Upper lobe of left lung (tissue), 6 donors: ENCODE measurements at regions not wholly inside any gene's neighbourhood (a gene's known extent, or its start where the extent isn't known, plus 50 kb on each side); places are given as distances from the start of the nearest gene placed in this dataset.
A peak's percentile ranks its signal among the peaks of the same experiment; 100 is the strongest.

Experiments used
- ATAC-seq, 2 donors: fragments of 200-7000 bp; cut with Tn5 transposase; one replicate each; pipeline ENCODE4 v1.9.1; 2022; ENCODE audit warnings: mild to moderate bottlenecking in 2 of 2, moderate library complexity in 2 of 2; ENCODE audit not compliant: low FRiP score in 2 of 2
- DNase-seq, 2 donors: peaks; one replicate each; pipeline ENCODE4 v3.0.0-alpha.2; 2019 to 2020
- H3K27ac ChIP-seq, 4 donors: fragments of 200-600 bp; sonication (generic); one replicate each; pipeline ENCODE4 v1.5.1; 2016 to 2019
- H3K27me3 ChIP-seq, 4 donors: fragments of 200-600 bp; sonication (generic); one replicate each; pipeline ENCODE4 v1.5.1; 2017 to 2019
- H3K36me3 ChIP-seq, 4 donors: fragments of 200-600 bp; sonication (generic); one replicate each; pipeline ENCODE4 v1.5.1; 2016 to 2019
- H3K4me1 ChIP-seq, 4 donors: fragments of 200-600 bp; sonication (generic); one replicate each; pipeline ENCODE4 v1.5.1; 2018 to 2019
- H3K4me3 ChIP-seq, 4 donors: fragments of 200-600 bp; sonication (generic); one replicate each; pipeline ENCODE4 v1.5.1; 2017 to 2019; ENCODE audit warnings: mild to moderate bottlenecking in 2 of 4, moderate library complexity in 1 of 4
- H3K9me3 ChIP-seq, 4 donors: fragments of 200-600 bp; sonication (generic); one replicate each; pipeline ENCODE4 v1.5.1; 2018 to 2019
- EP300 ChIP-seq, 4 donors: sonication (generic); formaldehyde crosslinking; IDR thresholded peaks; one replicate each; pipeline ENCODE4 v1.5.1; 2017; ENCODE audit warnings: antibody characterized with exemption in 4 of 4, control low read depth in 2 of 4
- POLR2A ChIP-seq, 4 donors: fragments of 450-650 bp; IDR thresholded peaks; one replicate each; pipeline ENCODE4 v1.5.1; 2016 to 2017; ENCODE audit warnings: antibody characterized with exemption in 4 of 4, mild to moderate bottlenecking in 2 of 4
- POLR2AphosphoS5 ChIP-seq, 2 donors: sonication (generic); formaldehyde crosslinking; IDR thresholded peaks; one replicate each; pipeline ENCODE4 v1.5.1; 2017; ENCODE audit warnings: antibody characterized with exemption in 2 of 2
- WGBS, 2 donors: methylation state at CpG; one replicate each; pipeline ENCODE4 v1.1.5; 2017 to 2018; 5-methylcytosine and 5-hydroxymethylcytosine counted together
- TF ChIP-seq, protein P1 (sequence below), 6 experiments: fragments of 450-650 bp in 4 of 6; fragments of 200-600 bp in 2 of 6; sonication (generic) in 2 of 6; IDR thresholded peaks; one replicate each; pipeline ENCODE4 v1.5.1; 2016 to 2019; ENCODE audit warnings: antibody characterized with exemption in 6 of 6
- donor health status: DM: no; HTN: no; CAD: no; lungs with moderate emphysema.
- donor health status: DM: no; HTN: yes; CAD: no; lungs with severe emphysema.

DNA sequence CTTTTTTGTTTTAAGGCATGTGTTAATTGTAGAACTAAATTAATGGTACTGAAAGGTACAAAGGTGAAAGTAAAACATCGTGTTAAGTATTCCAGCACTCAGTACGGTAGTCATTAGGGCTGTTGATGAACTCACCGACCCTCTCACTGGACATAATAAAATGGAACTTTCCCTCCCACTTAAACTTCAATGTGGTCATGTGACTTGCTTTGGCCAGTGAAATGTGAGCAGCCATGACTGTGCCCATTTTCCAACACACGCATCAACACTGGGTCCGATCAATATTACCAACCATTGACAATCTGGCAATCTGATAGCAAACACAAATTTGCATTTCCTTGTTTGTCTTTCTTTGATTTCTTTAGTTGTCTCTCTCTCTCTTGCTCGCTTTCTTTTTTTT is 125.1 kb downstream of the SPP2 start:
- DNase-seq: no peak
- Histone ChIP-seq H3K4me3 (no peak overlapping the region), H3K27me3 (no peaks in the 10 kb centered on the region), H3K27ac (no peak overlapping the region), H3K9me3 (no peaks in the 10 kb centered on the region), H3K36me3 (no peaks in the 10 kb centered on the region), H3K4me1 (peaks cover 0 to 4% (median 2%) of the 10 kb centered on the region in 4 donors)
- 94% methylated on average over 6 of the region's 6 CpGs for WGBS, 2 donors
- no peak for ATAC-seq
- TF ChIP-seq, protein P1, sequence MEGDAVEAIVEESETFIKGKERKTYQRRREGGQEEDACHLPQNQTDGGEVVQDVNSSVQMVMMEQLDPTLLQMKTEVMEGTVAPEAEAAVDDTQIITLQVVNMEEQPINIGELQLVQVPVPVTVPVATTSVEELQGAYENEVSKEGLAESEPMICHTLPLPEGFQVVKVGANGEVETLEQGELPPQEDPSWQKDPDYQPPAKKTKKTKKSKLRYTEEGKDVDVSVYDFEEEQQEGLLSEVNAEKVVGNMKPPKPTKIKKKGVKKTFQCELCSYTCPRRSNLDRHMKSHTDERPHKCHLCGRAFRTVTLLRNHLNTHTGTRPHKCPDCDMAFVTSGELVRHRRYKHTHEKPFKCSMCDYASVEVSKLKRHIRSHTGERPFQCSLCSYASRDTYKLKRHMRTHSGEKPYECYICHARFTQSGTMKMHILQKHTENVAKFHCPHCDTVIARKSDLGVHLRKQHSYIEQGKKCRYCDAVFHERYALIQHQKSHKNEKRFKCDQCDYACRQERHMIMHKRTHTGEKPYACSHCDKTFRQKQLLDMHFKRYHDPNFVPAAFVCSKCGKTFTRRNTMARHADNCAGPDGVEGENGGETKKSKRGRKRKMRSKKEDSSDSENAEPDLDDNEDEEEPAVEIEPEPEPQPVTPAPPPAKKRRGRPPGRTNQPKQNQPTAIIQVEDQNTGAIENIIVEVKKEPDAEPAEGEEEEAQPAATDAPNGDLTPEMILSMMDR (IDR thresholded peaks at IDR 0.05): no peak
- TF ChIP-seq POLR2A (IDR thresholded peaks at IDR 0.05) (no peak), POLR2AphosphoS5 (IDR thresholded peaks at IDR 0.05) (no peak), EP300 (IDR thresholded peaks at IDR 0.05) (no peak)

DNA sequence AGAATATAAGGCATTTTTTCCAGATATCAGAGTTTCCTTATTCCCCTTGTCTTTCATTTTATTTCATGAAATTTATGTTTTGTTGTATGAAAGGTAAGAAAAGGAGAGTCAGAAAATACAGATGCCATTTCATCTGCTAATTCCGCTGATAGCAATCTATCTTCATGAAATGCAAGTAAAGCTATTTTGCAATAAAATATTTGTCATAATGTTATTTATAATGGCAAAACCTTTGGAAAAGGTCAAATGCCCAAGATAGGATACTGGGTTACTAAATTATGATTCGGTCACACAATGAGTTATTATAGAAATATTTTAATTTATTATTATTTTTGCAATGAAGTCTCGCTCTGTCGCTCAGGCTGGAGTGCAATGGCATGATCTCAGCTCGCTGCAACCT is 124.2 kb downstream of the SPP2 start:
- TF ChIP-seq, protein P1 (IDR thresholded peaks at IDR 0.05): no peak
- no peak for TF ChIP-seq POLR2AphosphoS5 (IDR thresholded peaks at IDR 0.05)
- TF ChIP-seq EP300 (IDR thresholded peaks at IDR 0.05): no peak
- TF ChIP-seq POLR2A (IDR thresholded peaks at IDR 0.05): no peak
- WGBS, 2 donors: 93 to 97% methylated on average over 5 of the region's 5 CpGs
- Histone ChIP-seq H3K4me3 (no peak overlapping the region), H3K4me1 (peaks cover 0 to 5% (median 2%) of the 10 kb centered on the region in 4 donors), H3K27ac (no peak overlapping the region), H3K36me3 (no peaks in the 10 kb centered on the region), H3K27me3 (no peaks in the 10 kb centered on the region), H3K9me3 (no peaks in the 10 kb centered on the region)
- DNase-seq (no peak), ATAC-seq (no peak)

DNA sequence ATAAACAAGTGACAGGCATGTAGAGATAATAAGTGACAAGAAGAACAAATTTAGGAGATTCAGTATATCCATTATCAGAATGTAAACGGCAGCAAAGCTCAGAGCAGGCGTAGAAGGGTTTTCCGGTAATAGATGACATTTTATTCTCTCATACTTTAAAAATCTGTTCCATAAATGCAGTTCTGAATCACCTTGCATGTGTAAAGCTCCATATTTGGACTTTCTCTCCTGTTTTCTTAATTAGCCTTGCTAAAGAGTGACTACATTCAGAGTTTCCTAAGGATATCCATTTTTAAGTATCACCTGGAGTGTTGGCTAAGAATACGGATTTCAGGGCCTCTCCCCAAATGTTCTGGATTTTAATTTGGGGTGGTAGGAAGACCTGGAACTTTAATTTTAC is 122.0 kb downstream of the SPP2 start:
- Histone ChIP-seq H3K4me3 (no peak overlapping the region), H3K4me1 (peaks cover 0 to 10% (median 4%) of the 10 kb centered on the region in 4 donors), H3K27me3 (no peaks in the 10 kb centered on the region), H3K27ac (no peak overlapping the region), H3K9me3 (no peaks in the 10 kb centered on the region), H3K36me3 (no peaks in the 10 kb centered on the region)
- WGBS, 2 donors: 79 to 80% methylated on average over 4 of the region's 4 CpGs
- ATAC-seq: no peak
- TF ChIP-seq POLR2AphosphoS5 (IDR thresholded peaks at IDR 0.05): no peak
- TF ChIP-seq EP300 (IDR thresholded peaks at IDR 0.05): no peak
- no peak for TF ChIP-seq POLR2A (IDR thresholded peaks at IDR 0.05)
- TF ChIP-seq, protein P1 (IDR thresholded peaks at IDR 0.05): no peak
- no peak for DNase-seq

- TF ChIP-seq POLR2AphosphoS5 (IDR thresholded peaks at IDR 0.05) (no peak), POLR2A (IDR thresholded peaks at IDR 0.05) (no peak), EP300 (IDR thresholded peaks at IDR 0.05) (no peak)
- TF ChIP-seq, protein P1 (IDR thresholded peaks at IDR 0.05): no peak
- Histone ChIP-seq H3K9me3 (no peaks in the 10 kb centered on the region), H3K36me3 (no peaks in the 10 kb centered on the region), H3K4me1 (peaks cover 0 to 10% (median 4%) of the 10 kb centered on the region in 4 donors), H3K27ac (no peak overlapping the region), H3K27me3 (no peaks in the 10 kb centered on the region), H3K4me3 (no peak overlapping the region)
- 59 to 62% methylated on average over 10 of the region's 10 CpGs for WGBS, 2 donors
- no peak for ATAC-seq
- no peak for DNase-seq
Measured at GRCh38 chr2:234172066-234172465, 121.6 kb downstream of the SPP2 start.

DNA sequence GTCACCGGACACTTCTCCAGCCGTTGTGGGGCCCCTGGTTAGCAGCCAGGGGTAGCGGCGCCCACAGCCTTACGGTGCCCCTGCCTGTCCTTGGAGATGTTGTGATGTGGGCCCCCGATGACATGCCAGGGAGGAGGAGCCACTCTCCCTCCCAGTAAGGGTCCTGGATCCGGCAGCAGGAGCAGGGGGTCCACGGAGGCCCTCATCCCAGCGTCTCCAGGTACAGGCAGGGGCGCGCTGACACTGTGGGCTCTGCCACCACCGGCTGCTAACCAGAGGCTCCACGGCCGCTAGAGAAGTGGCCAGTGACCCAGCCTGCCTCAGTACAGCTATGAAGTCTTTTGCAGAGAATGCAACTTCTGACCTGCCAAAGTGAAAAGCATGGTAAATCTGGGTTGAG is 121.2 kb downstream of the SPP2 start:
- ATAC-seq (no peak), DNase-seq (peak in 1 of 2 donors; percentile 68)
- no peaks in the 10 kb centered on the region for H3K9me3 ChIP-seq
- peaks cover 0 to 10% (median 4%) of the 10 kb centered on the region in 4 donors for H3K4me1 ChIP-seq
- no peaks in the 10 kb centered on the region for H3K36me3 ChIP-seq
- no peak overlapping the region for H3K4me3 ChIP-seq
- H3K27ac ChIP-seq: no peak overlapping the region
- TF ChIP-seq EP300 (IDR thresholded peaks at IDR 0.05): no peak
- TF ChIP-seq POLR2A (IDR thresholded peaks at IDR 0.05): no peak
- TF ChIP-seq, protein P1 (IDR thresholded peaks at IDR 0.05): no peak
- 89 to 95% methylated on average over 7 to 10 of the region's 14 CpGs for WGBS, 2 donors
- H3K27me3 ChIP-seq: no peaks in the 10 kb centered on the region
